H9 (cell line): ENCODE measurements at regions not wholly inside any gene's neighbourhood (a gene's known extent, or its start where the extent isn't known, plus 50 kb on each side); places are given as distances from the start of the nearest gene placed in this dataset.
A peak's percentile ranks its signal among the peaks of the same experiment; 100 is the strongest.

Experiments
- DNase-seq: peaks from one replicate; pipeline ENCODE4 v3.0.0-alpha.2; 2017
- H2AFZ ChIP-seq: one replicate; pipeline ENCODE4 v1.6.1; 2013; ENCODE audit warnings: mild to moderate bottlenecking, low read length, control low read depth, moderate library complexity
- H2AK5ac ChIP-seq: 2 replicates; pipeline ENCODE4 v1.6.1; 2013; ENCODE audit warnings: low read length, control low read depth, mixed read lengths; ENCODE audit not compliant: insufficient read length
- H2BK120ac ChIP-seq: one replicate; pipeline ENCODE4 v1.6.1; 2013; ENCODE audit warnings: low read depth, mild to moderate bottlenecking, low read length, control low read depth, inconsistent platforms; ENCODE audit not compliant: poor library complexity, severe bottlenecking
- H2BK12ac ChIP-seq: 2 replicates; pipeline ENCODE4 v1.6.1; 2013; ENCODE audit warnings: low read length, control low read depth, mixed read lengths, low read depth; ENCODE audit not compliant: insufficient read length
- H2BK15ac ChIP-seq: 2 replicates; pipeline ENCODE4 v1.6.1; 2013; ENCODE audit warnings: low read depth, low read length, control low read depth
- H2BK20ac ChIP-seq: one replicate; pipeline ENCODE4 v1.6.1; 2013; ENCODE audit warnings: low read depth, mild to moderate bottlenecking, low read length, control low read depth, inconsistent platforms; ENCODE audit not compliant: poor library complexity, severe bottlenecking
- H2BK5ac ChIP-seq: 2 replicates; pipeline ENCODE4 v1.6.1; 2013; ENCODE audit warnings: low read length, control low read depth, mixed read lengths; ENCODE audit not compliant: insufficient read length
- H3K14ac ChIP-seq: 2 replicates; pipeline ENCODE4 v1.6.1; 2013; ENCODE audit warnings: low read length, control low read depth; ENCODE audit not compliant: insufficient read depth
- H3K18ac ChIP-seq: 2 replicates; pipeline ENCODE4 v1.6.1; 2013; ENCODE audit warnings: low read depth, mild to moderate bottlenecking, mixed read lengths, low read length, control low read depth; ENCODE audit not compliant: insufficient read length
- H3K23ac ChIP-seq: 2 replicates; pipeline ENCODE4 v1.6.1; 2013; ENCODE audit warnings: low read length, control low read depth, mixed read lengths, low read depth; ENCODE audit not compliant: insufficient read length
- H3K23me2 ChIP-seq: 2 replicates; pipeline ENCODE4 v1.6.1; 2013; ENCODE audit warnings: low read depth, mild to moderate bottlenecking, mixed read lengths, low read length, control low read depth; ENCODE audit not compliant: insufficient read length, poor library complexity, severe bottlenecking
- H3K27ac ChIP-seq: 2 replicates; pipeline ENCODE4 v1.5.1; 2013; ENCODE audit warnings: low read length, control low read depth, mixed read lengths, low read depth; ENCODE audit not compliant: insufficient read length
- H3K27me3 ChIP-seq: 2 replicates; pipeline ENCODE4 v1.6.1; 2013; ENCODE audit warnings: low read length, control low read depth, inconsistent platforms; ENCODE audit not compliant: insufficient read depth
- H3K4ac ChIP-seq: 2 replicates; pipeline ENCODE4 v1.6.1; 2013; ENCODE audit warnings: low read depth, mild to moderate bottlenecking, control low read depth, inconsistent platforms, low read length, moderate library complexity
- H3K4me1 ChIP-seq: 2 replicates; pipeline ENCODE4 v1.6.1; 2013; ENCODE audit warnings: low read length, control low read depth, inconsistent platforms; ENCODE audit not compliant: insufficient read depth
- H3K4me2 ChIP-seq: 2 replicates; pipeline ENCODE4 v1.6.1; 2013; ENCODE audit warnings: low read length, control low read depth, mixed read lengths; ENCODE audit not compliant: insufficient read length, insufficient read depth
- H3K56ac ChIP-seq: 2 replicates; pipeline ENCODE4 v1.6.1; 2013; ENCODE audit warnings: low read depth, mild to moderate bottlenecking, mixed read lengths, low read length, control low read depth; ENCODE audit not compliant: insufficient read length
- H3K79me1 ChIP-seq: 2 replicates; pipeline ENCODE4 v1.6.1; 2013; ENCODE audit warnings: low read depth, mild to moderate bottlenecking, moderate library complexity, low read length, control low read depth, inconsistent platforms; ENCODE audit not compliant: insufficient read depth, poor library complexity, severe bottlenecking
- H3K79me2 ChIP-seq: 2 replicates; pipeline ENCODE4 v1.6.1; 2013; ENCODE audit warnings: low read length, control low read depth, inconsistent platforms; ENCODE audit not compliant: insufficient read depth
- H3K9ac ChIP-seq: 2 replicates; pipeline ENCODE4 v1.6.1; 2013; ENCODE audit warnings: low read length, control low read depth, mixed read lengths; ENCODE audit not compliant: insufficient read length; ENCODE audit errors: extremely low read depth
- H3K9me3 ChIP-seq: one replicate; pipeline ENCODE4 v1.6.1; 2013; ENCODE audit warnings: low read depth, low read length, inconsistent platforms; ENCODE audit not compliant: control insufficient read depth
- H3T11ph ChIP-seq: one replicate; pipeline ENCODE4 v1.6.1; 2013; ENCODE audit warnings: mild to moderate bottlenecking, low read length, control low read depth, inconsistent platforms
- H4K20me1 ChIP-seq: one replicate; pipeline ENCODE4 v1.6.1; 2013; ENCODE audit not compliant: control insufficient read depth, insufficient read length, insufficient read depth
- H4K5ac ChIP-seq: 2 replicates; pipeline ENCODE4 v1.6.1; 2013; ENCODE audit warnings: low read depth, mild to moderate bottlenecking, mixed read lengths, low read length, control low read depth; ENCODE audit not compliant: insufficient read length
- H4K8ac ChIP-seq: replicated peaks from 2 replicates; pipeline ENCODE4 v1.6.1; 2013; ENCODE audit warnings: low read length, control low read depth, mixed read lengths, low read depth; ENCODE audit not compliant: insufficient read length
- H4K91ac ChIP-seq: 2 replicates; pipeline ENCODE4 v1.6.1; 2013; ENCODE audit warnings: low read depth, mild to moderate bottlenecking, moderate library complexity, mixed read lengths, low read length, control low read depth; ENCODE audit not compliant: insufficient read length
- H3K27ac Mint-ChIP-seq, 3 experiments: 2 replicates in 2 of 3; 3 replicates in 1 of 3; pipeline ENCODE4 v1.8.0; 2020 to 2021; ENCODE audit warnings: mixed read lengths in 3 of 3, mild to moderate bottlenecking in 1 of 3, moderate library complexity in 1 of 3
- H3K27me3 Mint-ChIP-seq: 2 replicates; pipeline ENCODE4 v1.8.0; 2021; ENCODE audit warnings: low read depth, mild to moderate bottlenecking, moderate library complexity, mixed read lengths
- H3K36me3 Mint-ChIP-seq, 3 experiments: 2 replicates in 2 of 3; 3 replicates in 1 of 3; pipeline ENCODE4 v1.8.0; 2020 to 2021; ENCODE audit warnings: low read depth in 3 of 3, mixed read lengths in 3 of 3; ENCODE audit not compliant: insufficient read depth in 1 of 3
- H3K4me1 Mint-ChIP-seq, 2 experiments: 2 replicates each; pipeline ENCODE4 v1.8.0; 2020; ENCODE audit warnings: mixed read lengths in 2 of 2
- H3K4me3 Mint-ChIP-seq, 2 experiments: 2 replicates in 1 of 2; 3 replicates in 1 of 2; pipeline ENCODE4 v1.8.0; 2020 to 2021; ENCODE audit warnings: mild to moderate bottlenecking in 2 of 2, mixed read lengths in 2 of 2, moderate library complexity in 1 of 2
- H3K9me3 Mint-ChIP-seq, 2 experiments: 2 replicates in 1 of 2; 3 replicates in 1 of 2; pipeline ENCODE4 v1.8.0; 2020; ENCODE audit warnings: mild to moderate bottlenecking in 2 of 2, mixed read lengths in 2 of 2, moderate library complexity in 1 of 2
- CTCF ChIP-seq: fragments of 200-600 bp; sonication (generic); conservative IDR thresholded peaks from 3 replicates; pipeline ENCODE4 v1.8.0; 2021; ENCODE audit warnings: antibody characterized with exemption, mild to moderate bottlenecking
- WGBS: extraction: QIAGEN DNeasy Blood & Tissue Kit; methylation state at CpG from one replicate; pipeline ENCODE4 v1.1.7; 2013; ENCODE audit warnings: missing lambda C conversion rate, low lambda C conversion rate, mixed read lengths; ENCODE audit not compliant: insufficient read length; ENCODE audit errors: extremely low coverage; 5-methylcytosine and 5-hydroxymethylcytosine counted together

GRCh38 chr20:60750909-60751308, 501.2 kb upstream of the CDH4 start:
- no peaks in the 10 kb centered on the region for H4K20me1 ChIP-seq
- no peak overlapping the region for H3K9ac ChIP-seq
- H2AFZ ChIP-seq: no peak overlapping the region
- no peak overlapping the region for H3K56ac ChIP-seq
- H3K4me3 Mint-ChIP-seq: no peak overlapping the region
- no peak overlapping the region for H3K18ac ChIP-seq
- no peak overlapping the region for H2BK15ac ChIP-seq
- H2BK20ac ChIP-seq: no peak overlapping the region
- H3K9me3 Mint-ChIP-seq: peaks cover 12 to 15% of the 10 kb centered on the region in 2 experiments
- H3K27me3 ChIP-seq: no peaks in the 10 kb centered on the region
- H4K5ac ChIP-seq: no peak overlapping the region
- no CpG with 5 or more reads among the region's 10 CpGs for WGBS
- no peak overlapping the region for H2BK5ac ChIP-seq
- H4K91ac ChIP-seq: no peak overlapping the region
- no peaks in the 10 kb centered on the region for H3K9me3 ChIP-seq
- H2BK120ac ChIP-seq: no peak overlapping the region
- no peak overlapping the region for H3K4me2 ChIP-seq
- no peak overlapping the region for H3K27ac ChIP-seq
- TF ChIP-seq CTCF: no peak
- H3K27me3 Mint-ChIP-seq: peaks cover 1% of the 10 kb centered on the region
- no peak overlapping the region for H3K14ac ChIP-seq
- peak overlapping the region in 2 of 3 experiments; percentile 14 to 75; a peak in 4 of 7 replicates for H3K27ac Mint-ChIP-seq
- no peaks in the 10 kb centered on the region for H3K79me2 ChIP-seq
- H3K79me1 ChIP-seq: no peaks in the 10 kb centered on the region
- no peak overlapping the region for H3T11ph ChIP-seq
- no peak overlapping the region for H2BK12ac ChIP-seq
- H3K23me2 ChIP-seq: no peaks in the 10 kb centered on the region
- H3K4me1 ChIP-seq: no peaks in the 10 kb centered on the region; the same call in 1 of the 2 replicates
- H2AK5ac ChIP-seq: no peak overlapping the region
- peaks cover 35 to 41% of the 10 kb centered on the region in 2 experiments for H3K4me1 Mint-ChIP-seq
- no peak overlapping the region for H3K4ac ChIP-seq
- H3K23ac ChIP-seq: no peak overlapping the region
- peaks cover 9 to 18% (median 12%) of the 10 kb centered on the region in 3 experiments for H3K36me3 Mint-ChIP-seq
- H4K8ac ChIP-seq: no peak overlapping the region
- no peak for DNase-seq
